HepG2 (cell line): ENCODE measurements at regions not wholly inside any gene's neighbourhood (a gene's known extent, or its start where the extent isn't known, plus 50 kb on each side); places are given as distances from the start of the nearest gene placed in this dataset.

Experiments
- ATAC-seq: fragments of 200-7000 bp; cut with Tn5 transposase; 3 replicates; pipeline ENCODE4 v1.9.1; 2020; ENCODE audit warnings: mild to moderate bottlenecking, moderate library complexity
- BruUV-seq: library from RNA; stranded (reverse); fragments of 400-500 nt; replicated peaks from 2 replicates; lab custom pipeline; 2021; lab: Mats Ljungman, UMichigan
- CTCF ChIA-PET: fragments of 300-600 bp; formaldehyde crosslinking; extraction: SDS; loops from one replicate; lab custom pipeline; 2021; ENCODE audit warnings: low total read pairs, inconsistent platforms, low intra/inter-chr PET ratio; lab: Yijun Ruan, JAX
- POLR2A ChIA-PET: fragments of 350-600 bp; sonication (Branson Sonifier 250); formaldehyde crosslinking; loops from one replicate; lab custom pipeline; 2020; ENCODE audit warnings: antibody characterized with exemption, inconsistent platforms; lab: Yijun Ruan, JAX
- DNase-seq: peaks from one replicate; pipeline ENCODE4 v3.0.0-alpha.2; 2015; ENCODE audit warnings: low spot score
- FAIRE-seq: peaks from 3 replicates; lab custom pipeline; 2011; peaks lifted over from hg19 to GRCh38; lab: Jason Lieb, UNC
- H2AFZ ChIP-seq: one replicate; pipeline ENCODE4 v1.6.1; 2011; ENCODE audit warnings: low read length, inconsistent platforms
- H3K27ac ChIP-seq: fragments of 300-600 bp; 3 replicates; pipeline ENCODE4 v1.8.0; 2011; ENCODE audit warnings: mixed run types, mild to moderate bottlenecking, mixed read lengths, low read length, inconsistent platforms; ENCODE audit not compliant: insufficient read depth; ENCODE audit errors: extremely low read length
- H3K27me3 ChIP-seq, 2 experiments: fragments of 200-600 bp in 1 of 2; 2 replicates in 1 of 2; 3 replicates in 1 of 2; pipeline versions ENCODE4 v1.6.0 to v1.8.0; 2011; ENCODE audit warnings: low read length in 2 of 2, mild to moderate bottlenecking in 2 of 2, moderate library complexity in 2 of 2, inconsistent platforms in 1 of 2; ENCODE audit not compliant: insufficient read depth in 2 of 2, control insufficient read depth in 1 of 2
- H3K36me3 ChIP-seq, 2 experiments: fragments of 200-600 bp in 1 of 2; replicated peaks in 1 of 2; 2 replicates in 1 of 2; 3 replicates in 1 of 2; pipeline versions ENCODE4 v1.5.1 to v1.8.0; 2011; ENCODE audit warnings: low read length in 2 of 2, inconsistent platforms in 1 of 2; ENCODE audit not compliant: insufficient read depth in 2 of 2, control insufficient read depth in 1 of 2
- H3K4me1 ChIP-seq: 2 replicates; pipeline ENCODE4 v1.5.1; 2012; ENCODE audit warnings: low read length, inconsistent platforms; ENCODE audit not compliant: insufficient read depth
- H3K4me2 ChIP-seq: 2 replicates; pipeline ENCODE4 v1.6.0; 2011; ENCODE audit warnings: low read depth, low read length, inconsistent platforms
- H3K4me3 ChIP-seq, 3 experiments: fragments of 200-600 bp in 1 of 3; sonication (generic), shearing (Covaris generic) in 1 of 3; replicated peaks in 1 of 3; 2 replicates each; pipeline ENCODE4 v1.5.1; 2011 to 2016; ENCODE audit warnings: low read length in 3 of 3, inconsistent platforms in 2 of 3, low read depth in 2 of 3, mild to moderate bottlenecking in 2 of 3, control low read depth in 1 of 3, mixed read lengths in 1 of 3; ENCODE audit not compliant: insufficient read depth in 1 of 3
- H3K79me2 ChIP-seq: one replicate; pipeline ENCODE4 v1.6.1; 2011; ENCODE audit warnings: low read length, inconsistent platforms; ENCODE audit not compliant: insufficient read depth
- H3K9ac ChIP-seq: 2 replicates; pipeline ENCODE4 v1.6.0; 2011; ENCODE audit warnings: mild to moderate bottlenecking, low read depth, low read length, inconsistent platforms; ENCODE audit not compliant: insufficient read depth
- H3K9me3 ChIP-seq: 2 replicates; pipeline ENCODE4 v1.5.1; 2012; ENCODE audit warnings: mild to moderate bottlenecking, low read length
- H4K20me1 ChIP-seq: 2 replicates; pipeline ENCODE4 v1.6.0; 2011; ENCODE audit warnings: inconsistent platforms, mild to moderate bottlenecking, low read length, moderate library complexity; ENCODE audit not compliant: insufficient read depth
- CTCF ChIP-seq: sonication (generic); formaldehyde crosslinking; IDR thresholded peaks from 2 replicates; pipeline ENCODE4 v1.5.0; 2020; ENCODE audit warnings: mild to moderate bottlenecking, missing genetic modification reagents, moderate library complexity
- PATZ1 ChIP-seq: sonication (generic); formaldehyde crosslinking; IDR thresholded peaks from 2 replicates; pipeline ENCODE4 v1.4.0; 2020; ENCODE audit warnings: missing genetic modification reagents
- PCBP1 ChIP-seq: fragments of 200-400 bp; formaldehyde crosslinking; IDR thresholded peaks from 2 replicates; pipeline ENCODE4 v1.6.1; 2017; ENCODE audit warnings: mild to moderate bottlenecking, low read depth, low read length, borderline replicate concordance
- ZBTB8A ChIP-seq: sonication (generic); formaldehyde crosslinking; IDR thresholded peaks from 2 replicates; pipeline ENCODE4 v1.4.0; 2020; ENCODE audit warnings: mild to moderate bottlenecking, low read depth, missing genetic modification reagents, borderline replicate concordance
- ZNF18 ChIP-seq: sonication (generic); formaldehyde crosslinking; IDR thresholded peaks from 2 replicates; pipeline ENCODE4 v1.8.0; 2022; ENCODE audit warnings: mild to moderate bottlenecking, missing genetic modification reagents; ENCODE audit not compliant: insufficient replicate concordance
- ZNF646 ChIP-seq: sonication (generic); formaldehyde crosslinking; IDR thresholded peaks from 2 replicates; pipeline ENCODE4 v1.9.0; 2021; ENCODE audit warnings: mild to moderate bottlenecking, missing genetic modification reagents
- WGBS: methylation state at CpG from one replicate; pipeline ENCODE4 v1.1.6; 2017; ENCODE audit warnings: low lambda C conversion rate; 5-methylcytosine and 5-hydroxymethylcytosine counted together
- in situ Hi-C: cut with HindIII; loops from 2 replicates; pipeline ENCODE4 v1.10.0; 2017; ENCODE audit warnings: low pct_unique_long_range_greater_than_20kb; ENCODE audit not compliant: extremely low pct_ligation_motif_present
- intact Hi-C: fragments of 100-400 bp; cut with micrococcal nuclease; formaldehyde crosslinking; loops from one replicate; pipeline ENCODE4 v1.10.0; 2022; ENCODE audit not compliant: unreplicated experiment

- intact Hi-C loops (no loop called here), in situ Hi-C loops (no loop called here)
- FAIRE-seq = no peak
- no peaks in the 10 kb centered on the region for H3K79me2 ChIP-seq
- no peak overlapping the region for H2AFZ ChIP-seq
- no peak for ATAC-seq
- no peak overlapping the region for H3K9ac ChIP-seq
- no peak overlapping the region for H3K27ac ChIP-seq
- no peaks in the 10 kb centered on the region for H3K4me1 ChIP-seq
- no peaks in the 10 kb centered on the region for H4K20me1 ChIP-seq
- H3K27me3 ChIP-seq = peaks cover 0 to 3% of the 10 kb centered on the region in 2 experiments; a peak in 2 of 5 replicates
- BruUV-seq = no TSS peak
- H3K4me2 ChIP-seq = no peak overlapping the region
- no peaks in the 10 kb centered on the region for H3K36me3 ChIP-seq
- H3K9me3 ChIP-seq = peaks cover 11% of the 10 kb centered on the region; the same call in 1 of the 2 replicates
- POLR2A ChIA-PET = no interaction called here
- CTCF ChIA-PET = no interaction called here
- no peak for TF ChIP-seq ZNF18 (CRISPR knock-in tag)
- TF ChIP-seq PATZ1 = no peak
- TF ChIP-seq PCBP1 = no peak
- no peak for TF ChIP-seq CTCF (CRISPR knock-in tag)
- no peak for TF ChIP-seq ZNF646 (CRISPR knock-in tag)
- no peak for TF ChIP-seq ZBTB8A (CRISPR knock-in tag)
- H3K4me3 ChIP-seq = no peak overlapping the region
- no peak for DNase-seq
- WGBS = 5% methylated on average over 3 of the region's 3 CpGs
Observed at GRCh38 chr2:196558497-196558896, 81.0 kb upstream of the CCDC150 start.
